Liver (tissue), 2 donors: ENCODE measurements at regions not wholly inside any gene's neighbourhood (a gene's known extent, or its start where the extent isn't known, plus 50 kb on each side); places are given as distances from the start of the nearest gene placed in this dataset.

Source experiments
- JUND ChIP-seq, 2 donors: IDR thresholded peaks; 2 replicates each; pipeline ENCODE4 v1.6.1; 2016; ENCODE audit warnings: antibody characterized with exemption in 2 of 2
- TF ChIP-seq, protein P1 (sequence below): IDR thresholded peaks from 2 replicates; pipeline ENCODE4 v1.6.1; 2016; ENCODE audit warnings: antibody characterized with exemption
- donor health status: healthy.

DNA sequence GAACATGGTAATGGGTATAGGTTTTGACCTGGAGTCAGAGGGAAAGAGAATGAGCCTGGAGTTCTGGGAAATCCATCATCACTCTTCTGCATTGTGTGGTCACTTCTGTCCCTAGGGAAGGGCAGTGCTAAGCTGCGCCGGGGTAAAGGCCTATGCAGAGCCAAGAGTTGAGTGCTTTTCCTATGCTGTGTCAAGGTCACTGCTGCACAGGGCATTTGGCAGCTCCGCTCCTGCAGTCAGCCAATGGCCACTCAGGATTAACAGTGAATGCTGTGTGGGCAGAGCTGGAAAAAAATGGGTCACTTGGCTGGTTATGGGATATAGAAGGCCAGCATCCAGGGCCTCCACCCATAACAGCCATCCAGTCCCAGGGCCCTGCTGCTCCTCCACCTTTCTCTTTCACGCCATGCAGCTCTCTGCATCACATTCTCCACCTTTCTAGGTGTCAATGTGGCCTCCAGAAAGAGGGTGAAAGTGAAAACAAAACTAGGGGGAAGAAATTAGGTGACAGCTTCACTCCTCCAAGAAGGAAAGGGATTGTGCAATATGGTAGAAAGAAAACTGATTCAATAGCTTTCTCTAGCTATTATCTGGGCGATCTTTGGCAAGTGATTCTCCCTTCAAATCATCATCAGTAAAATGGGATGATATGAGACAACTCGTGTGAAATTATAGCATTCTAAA, 279.3 kb upstream of the ANKRD55 start:
- TF ChIP-seq JUND (IDR thresholded peaks at IDR 0.05) = peak in 1 of 2 donors; percentile 20
- TF ChIP-seq, protein P1, sequence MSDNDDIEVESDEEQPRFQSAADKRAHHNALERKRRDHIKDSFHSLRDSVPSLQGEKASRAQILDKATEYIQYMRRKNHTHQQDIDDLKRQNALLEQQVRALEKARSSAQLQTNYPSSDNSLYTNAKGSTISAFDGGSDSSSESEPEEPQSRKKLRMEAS = no peak
